ENCODE measurements at regions not wholly inside any gene's neighbourhood (a gene's known extent, or its start where the extent isn't known, plus 50 kb on each side); places are given as distances from the start of the nearest gene placed in this dataset.
"Not testable (repeated sequence)": the region's sequence is repeated elsewhere in the genome, so short reads cannot be mapped to it uniquely, and the experiment has no call there.

DNA sequence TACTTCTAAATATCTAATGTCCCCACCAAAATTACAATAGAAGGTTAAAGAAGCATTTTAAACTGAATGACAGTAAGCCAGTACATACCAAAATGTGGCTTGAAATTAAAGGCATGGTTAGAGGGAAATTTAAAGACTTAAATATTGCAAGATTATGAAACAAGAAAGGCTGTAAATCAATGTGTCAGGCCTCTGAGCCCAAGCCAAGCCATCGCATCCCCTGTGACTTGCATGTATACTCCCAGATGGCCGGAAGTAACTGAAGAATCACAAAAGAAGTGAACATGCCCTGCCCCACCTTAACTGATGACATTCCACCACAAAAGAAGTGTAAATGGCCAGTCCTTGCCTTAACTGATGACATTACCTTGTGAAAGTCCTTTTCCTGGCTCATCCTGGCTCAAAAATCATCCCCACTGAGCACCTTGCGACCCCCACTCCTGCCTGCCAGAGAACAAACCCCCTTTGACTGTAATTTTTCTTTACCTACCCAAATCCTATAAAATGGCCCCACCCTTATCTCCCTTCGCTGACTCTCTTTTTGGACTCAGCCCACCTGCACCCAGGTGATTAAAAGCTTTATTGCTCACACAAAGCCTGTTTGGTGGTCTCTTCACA lies 132.4 kb upstream of the ADCY2 start:
- not testable (repeated sequence) for TF ChIP-seq L3MBTL2 (conservative IDR thresholded peaks at IDR 0.05); FOXK2 (IDR thresholded peaks at IDR 0.05); FOXA1 (IDR thresholded peaks at IDR 0.05); NFRKB (IDR thresholded peaks at IDR 0.05); ELF4 (IDR thresholded peaks at IDR 0.05); HDGF (IDR thresholded peaks at IDR 0.05; ENCODE audit: borderline replicate concordance); ARNT (IDR thresholded peaks at IDR 0.05); SP1 (IDR thresholded peaks at IDR 0.05); BHLHE40 (IDR thresholded peaks at IDR 0.05; ENCODE audit: borderline replicate concordance)

Measured in HEK293T (cell line).